CD4-positive, alpha-beta T cell treated with Interleukin-4 for 1 hour (primary cell): ENCODE measurements at regions not wholly inside any gene's neighbourhood (a gene's known extent, or its start where the extent isn't known, plus 50 kb on each side); places are given as distances from the start of the nearest gene placed in this dataset.

Experiments used
- DNase-seq, 2 donors: peaks; one replicate each; pipeline ENCODE4 v3.0.0-alpha.2; 2020 to 2022

DNA sequence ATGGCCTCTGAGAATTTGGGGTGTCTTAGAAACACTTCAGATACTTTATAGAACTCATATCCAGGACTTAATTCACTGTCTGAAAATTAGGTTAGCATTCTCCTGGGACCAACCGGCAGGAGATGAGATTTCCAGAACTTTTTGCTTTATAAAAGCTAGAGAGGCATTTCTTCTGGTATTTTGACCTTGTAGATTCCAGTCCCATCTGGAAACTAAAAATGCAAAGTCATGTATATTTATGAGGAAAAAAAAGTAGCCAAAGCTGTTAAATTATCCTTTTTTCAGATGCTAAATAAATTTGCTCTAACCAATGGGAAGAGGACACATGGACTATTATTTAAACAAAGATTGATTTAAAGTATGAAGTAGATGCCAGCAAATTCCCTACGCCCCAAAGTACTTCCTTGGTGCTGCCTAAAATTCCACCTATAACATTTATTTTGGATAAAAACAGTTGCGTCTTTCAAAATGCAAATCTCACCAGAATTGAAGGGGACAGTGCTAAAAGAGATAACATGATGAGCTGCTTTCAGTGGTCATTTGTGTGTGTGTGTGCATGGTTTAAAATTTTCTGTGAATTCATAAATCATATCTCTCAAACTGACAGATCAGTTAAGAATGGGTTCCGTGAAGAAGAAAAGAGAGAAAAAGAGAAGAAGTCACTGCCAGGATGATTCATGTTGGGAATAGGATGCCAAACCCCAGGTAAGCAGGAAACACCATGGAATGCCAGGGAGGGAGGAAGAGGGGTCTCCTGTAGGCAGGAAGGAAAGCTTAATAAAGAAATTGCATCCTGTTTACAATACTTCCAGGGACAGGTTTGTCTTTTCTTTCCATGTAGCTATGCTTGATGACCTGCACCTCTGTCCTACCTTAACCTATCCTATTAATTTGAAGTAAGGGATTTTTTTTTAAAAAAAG lies 97.7 kb upstream of the RGS6 start:
- no peak for DNase-seq

DNA sequence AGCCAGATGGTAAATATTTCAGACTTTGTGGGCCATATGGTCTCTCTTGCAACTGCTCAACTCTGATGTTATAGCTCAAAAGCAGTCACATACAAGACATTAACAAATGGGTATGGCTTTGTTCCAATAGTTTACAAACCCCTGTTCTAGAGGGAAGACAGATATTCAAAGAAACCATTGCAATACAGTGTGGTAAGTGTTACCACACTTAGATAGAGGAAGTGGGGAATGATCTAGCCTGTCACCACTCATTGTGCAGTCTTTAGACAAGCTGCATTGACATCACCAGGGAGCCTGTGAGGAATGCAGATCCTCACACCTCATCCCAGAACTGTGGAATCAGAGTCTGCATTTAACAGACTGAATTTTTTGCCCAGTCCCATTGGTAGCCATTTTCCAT lies 80.0 kb upstream of the RGS6 start:
- DNase-seq, result no peak

- peak in 1 of 2 donors; percentile 32 for DNase-seq
Observed at GRCh38 chr14:71855399-71856036, 76.7 kb upstream of the RGS6 start.

- peak in 1 of 2 donors; percentile 21 for DNase-seq
Observed at GRCh38 chr14:71856199-71856919, 75.9 kb upstream of the RGS6 start.

GRCh38 chr14:71863049-71863448 lies 69.2 kb upstream of the RGS6 start:
- no peak for DNase-seq

GRCh38 chr14:71863766-71864165 lies 68.5 kb upstream of the RGS6 start:
- no peak for DNase-seq
